HCT116 (cell line): ENCODE measurements at regions not wholly inside any gene's neighbourhood (a gene's known extent, or its start where the extent isn't known, plus 50 kb on each side); places are given as distances from the start of the nearest gene placed in this dataset.

ENCODE experiments used
- ATAC-seq: fragments of 200-7000 bp; cut with Tn5 transposase; 2 replicates; pipeline ENCODE4 v1.9.1; 2020; ENCODE audit warnings: mild to moderate bottlenecking, moderate library complexity
- BruUV-seq: library from RNA; stranded (reverse); fragments of 400-500 nt; replicated peaks from 2 replicates; lab custom pipeline; 2021; lab: Mats Ljungman, UMichigan
- CTCF ChIA-PET: fragments of 300-600 bp; sonication (Branson Sonifier 250); formaldehyde crosslinking; loops from one replicate; lab custom pipeline; 2021; ENCODE audit warnings: antibody characterized with exemption; lab: Charles Lee
- POLR2A ChIA-PET: fragments of 300-600, 350-600 bp; sonication (Branson Sonifier 250); formaldehyde crosslinking; loops from one replicate; lab custom pipeline; 2021; ENCODE audit warnings: antibody characterized with exemption; lab: Charles Lee
- RAD21 ChIA-PET, 2 experiments: fragments of 300-600 bp; sonication (Branson Sonifier 250); formaldehyde crosslinking; loops; one replicate each; lab custom pipeline; 2023; ENCODE audit warnings: low total read pairs in 2 of 2; ENCODE audit not compliant: uncharacterized antibody in 2 of 2, unreplicated experiment in 2 of 2, low non-redundant PET in 1 of 2; lab: Charles Lee
- DNase-seq: peaks from one replicate; pipeline ENCODE4 v3.0.0-alpha.2; 2010; ENCODE audit warnings: low read depth, low spot score
- H2AFZ ChIP-seq: fragments of 200-600 bp; shearing (Covaris generic), sonication (generic); 2 replicates; pipeline ENCODE4 v1.6.1; 2017; ENCODE audit warnings: low read depth, mixed run types, mixed read lengths, antibody characterized with exemption, low read length; ENCODE audit not compliant: poor library complexity, severe bottlenecking
- H3K27ac ChIP-seq: 2 replicates; pipeline ENCODE4 v1.5.1; 2012; ENCODE audit warnings: low read depth, low read length
- H3K27me3 ChIP-seq: fragments of 200-600 bp; sonication (generic); 2 replicates; pipeline ENCODE4 v1.6.1; 2016; ENCODE audit warnings: mixed run types, low read length, mixed read lengths; ENCODE audit not compliant: insufficient read depth
- H3K36me3 ChIP-seq, 2 experiments: fragments of 200-500 bp in 1 of 2; fragments of 200-600 bp in 1 of 2; sonication (Bioruptor generic) in 1 of 2; sonication (generic) in 1 of 2; 2 replicates each; pipeline versions ENCODE4 v1.5.1 to v1.6.1; 2014 to 2016; ENCODE audit warnings: low read length in 2 of 2, inconsistent platforms in 1 of 2, mixed read lengths in 1 of 2, mixed run types in 1 of 2; ENCODE audit not compliant: insufficient read depth in 2 of 2, control insufficient read depth in 1 of 2
- H3K4me1 ChIP-seq, 2 experiments: fragments of 200-600 bp in 1 of 2; sonication (generic) in 1 of 2; 2 replicates each; pipeline versions ENCODE4 v1.5.1 to v1.6.1; 2012 to 2017; ENCODE audit warnings: low read length in 2 of 2, inconsistent platforms in 1 of 2, mild to moderate bottlenecking in 1 of 2, mixed read lengths in 1 of 2, mixed run types in 1 of 2, moderate library complexity in 1 of 2; ENCODE audit not compliant: insufficient read depth in 2 of 2, control insufficient read depth in 1 of 2
- H3K4me2 ChIP-seq: fragments of 200-600 bp; sonication (generic); 2 replicates; pipeline ENCODE4 v1.6.1; 2017; ENCODE audit warnings: mixed run types, low read length, mixed read lengths
- H3K4me3 ChIP-seq, 2 experiments: fragments of 200-600 bp in 1 of 2; sonication (generic) in 1 of 2; replicated peaks in 1 of 2; 2 replicates each; pipeline ENCODE4 v1.5.1; 2011 to 2016; ENCODE audit warnings: low read length in 2 of 2, control low read depth in 1 of 2, low read depth in 1 of 2, mild to moderate bottlenecking in 1 of 2, mixed read lengths in 1 of 2, mixed run types in 1 of 2
- H3K79me2 ChIP-seq: fragments of 200-600 bp; sonication (generic); 2 replicates; pipeline ENCODE4 v1.6.1; 2017; ENCODE audit warnings: mild to moderate bottlenecking, mixed run types, low read length, moderate library complexity, mixed read lengths; ENCODE audit not compliant: insufficient read depth
- H3K9ac ChIP-seq: fragments of 200-600 bp; sonication (generic); 2 replicates; pipeline ENCODE4 v1.6.1; 2016; ENCODE audit warnings: low read length, mixed read lengths
- H3K9me2 ChIP-seq: fragments of 200-600 bp; sonication (generic), shearing (Covaris generic); 2 replicates; pipeline ENCODE4 v1.6.1; 2017; ENCODE audit warnings: mixed run types, mild to moderate bottlenecking, moderate library complexity; ENCODE audit not compliant: insufficient read depth
- H3K9me3 ChIP-seq, 2 experiments: fragments of 200-500 bp in 1 of 2; fragments of 200-600 bp in 1 of 2; sonication (Bioruptor generic) in 1 of 2; sonication (generic) in 1 of 2; 2 replicates each; pipeline ENCODE4 v1.6.1; 2014 to 2017; ENCODE audit warnings: low read length in 2 of 2, mixed read lengths in 2 of 2, inconsistent platforms in 1 of 2, low read depth in 1 of 2, mild to moderate bottlenecking in 1 of 2, mixed run types in 1 of 2, moderate library complexity in 1 of 2; ENCODE audit not compliant: control insufficient read depth in 1 of 2, insufficient read depth in 1 of 2
- H4K20me1 ChIP-seq: fragments of 200-600 bp; sonication (generic), shearing (Covaris generic); 2 replicates; pipeline ENCODE4 v1.6.1; 2017; ENCODE audit warnings: mixed run types, mild to moderate bottlenecking, moderate library complexity; ENCODE audit not compliant: insufficient read depth
- CBX3 ChIP-seq: IDR thresholded peaks from 2 replicates; pipeline ENCODE4 v1.6.1; 2012; ENCODE audit warnings: low read depth
- POLR2A ChIP-seq: IDR thresholded peaks from 2 replicates; pipeline ENCODE4 v1.7.0; 2011; ENCODE audit warnings: borderline replicate concordance; ENCODE audit not compliant: insufficient read depth, insufficient read length; ENCODE audit errors: extremely low read depth
- RAD21 ChIP-seq: IDR thresholded peaks from 2 replicates; pipeline ENCODE4 v1.6.1; 2012; ENCODE audit warnings: low read depth, mild to moderate bottlenecking
- YY1 ChIP-seq: IDR thresholded peaks from 2 replicates; pipeline ENCODE4 v1.6.1; 2011; ENCODE audit warnings: low read length, low read depth, moderate library complexity, mild to moderate bottlenecking; ENCODE audit not compliant: insufficient replicate concordance; ENCODE audit errors: extremely low read depth
- intact Hi-C: fragments of 100-400 bp; cut with micrococcal nuclease; formaldehyde crosslinking; loops from 2 replicates; pipeline ENCODE4 v1.10.0; 2022
- TF ChIP-seq, protein P1 (sequence below): IDR thresholded peaks from 2 replicates; pipeline ENCODE4 v1.6.1; 2012; ENCODE audit warnings: low read depth
- TF ChIP-seq, protein P2 (sequence below), 3 experiments: fragments of 200-600 bp in 1 of 3; sonication (generic) in 1 of 3; IDR thresholded peaks in 2 of 3; conservative IDR thresholded peaks in 1 of 3; 2 replicates each; pipeline ENCODE4 v1.5.1; 2012 to 2017; ENCODE audit warnings: low read depth in 2 of 3, low read length in 2 of 3, antibody characterized with exemption in 1 of 3, borderline replicate concordance in 1 of 3, control low read depth in 1 of 3, mild to moderate bottlenecking in 1 of 3, mixed read lengths in 1 of 3, mixed run types in 1 of 3, moderate library complexity in 1 of 3; ENCODE audit not compliant: insufficient read depth in 1 of 3

DNA sequence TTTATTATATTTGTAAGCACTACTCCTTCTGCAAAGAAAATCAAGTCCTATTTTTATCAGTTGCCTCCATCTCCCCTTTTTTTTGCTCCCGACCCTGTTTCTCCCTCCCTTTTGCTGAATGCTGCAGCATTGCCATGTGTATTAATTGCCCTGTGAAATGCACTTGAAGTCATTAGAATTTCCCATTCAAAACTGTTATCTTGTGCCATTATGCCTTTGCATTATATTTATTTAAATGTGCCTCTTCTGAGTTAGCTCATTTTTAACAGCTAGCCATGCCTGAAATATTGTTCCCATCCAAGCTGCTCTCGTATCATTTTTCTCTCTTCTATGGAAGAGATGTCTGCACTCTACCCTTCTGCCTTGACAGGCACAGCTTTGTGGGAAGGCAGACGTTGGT lies 404.0 kb upstream of the PLXNA2 start:
- CTCF ChIA-PET: no interaction called here
- no peak for DNase-seq
- no peaks in the 10 kb centered on the region for H3K9me2 ChIP-seq
- H2AFZ ChIP-seq: no peak overlapping the region
- H3K4me3 ChIP-seq: no peak overlapping the region
- no peak overlapping the region for H3K9ac ChIP-seq
- no peaks in the 10 kb centered on the region for H4K20me1 ChIP-seq
- RAD21 ChIA-PET: no interaction called here
- no peaks in the 10 kb centered on the region for H3K79me2 ChIP-seq
- TF ChIP-seq, protein P1, sequence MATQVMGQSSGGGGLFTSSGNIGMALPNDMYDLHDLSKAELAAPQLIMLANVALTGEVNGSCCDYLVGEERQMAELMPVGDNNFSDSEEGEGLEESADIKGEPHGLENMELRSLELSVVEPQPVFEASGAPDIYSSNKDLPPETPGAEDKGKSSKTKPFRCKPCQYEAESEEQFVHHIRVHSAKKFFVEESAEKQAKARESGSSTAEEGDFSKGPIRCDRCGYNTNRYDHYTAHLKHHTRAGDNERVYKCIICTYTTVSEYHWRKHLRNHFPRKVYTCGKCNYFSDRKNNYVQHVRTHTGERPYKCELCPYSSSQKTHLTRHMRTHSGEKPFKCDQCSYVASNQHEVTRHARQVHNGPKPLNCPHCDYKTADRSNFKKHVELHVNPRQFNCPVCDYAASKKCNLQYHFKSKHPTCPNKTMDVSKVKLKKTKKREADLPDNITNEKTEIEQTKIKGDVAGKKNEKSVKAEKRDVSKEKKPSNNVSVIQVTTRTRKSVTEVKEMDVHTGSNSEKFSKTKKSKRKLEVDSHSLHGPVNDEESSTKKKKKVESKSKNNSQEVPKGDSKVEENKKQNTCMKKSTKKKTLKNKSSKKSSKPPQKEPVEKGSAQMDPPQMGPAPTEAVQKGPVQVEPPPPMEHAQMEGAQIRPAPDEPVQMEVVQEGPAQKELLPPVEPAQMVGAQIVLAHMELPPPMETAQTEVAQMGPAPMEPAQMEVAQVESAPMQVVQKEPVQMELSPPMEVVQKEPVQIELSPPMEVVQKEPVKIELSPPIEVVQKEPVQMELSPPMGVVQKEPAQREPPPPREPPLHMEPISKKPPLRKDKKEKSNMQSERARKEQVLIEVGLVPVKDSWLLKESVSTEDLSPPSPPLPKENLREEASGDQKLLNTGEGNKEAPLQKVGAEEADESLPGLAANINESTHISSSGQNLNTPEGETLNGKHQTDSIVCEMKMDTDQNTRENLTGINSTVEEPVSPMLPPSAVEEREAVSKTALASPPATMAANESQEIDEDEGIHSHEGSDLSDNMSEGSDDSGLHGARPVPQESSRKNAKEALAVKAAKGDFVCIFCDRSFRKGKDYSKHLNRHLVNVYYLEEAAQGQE: no peak
- no peak for TF ChIP-seq POLR2A
- no peaks in the 10 kb centered on the region for H3K36me3 ChIP-seq
- BruUV-seq: no TSS peak
- no peaks in the 10 kb centered on the region for H3K4me1 ChIP-seq
- H3K9me3 ChIP-seq: no peaks in the 10 kb centered on the region
- POLR2A ChIA-PET: no interaction called here
- no peak for ATAC-seq
- no peak overlapping the region for H3K4me2 ChIP-seq
- no peaks in the 10 kb centered on the region for H3K27me3 ChIP-seq
- intact Hi-C loops: no loop called here
- no peak overlapping the region for H3K27ac ChIP-seq

DNA sequence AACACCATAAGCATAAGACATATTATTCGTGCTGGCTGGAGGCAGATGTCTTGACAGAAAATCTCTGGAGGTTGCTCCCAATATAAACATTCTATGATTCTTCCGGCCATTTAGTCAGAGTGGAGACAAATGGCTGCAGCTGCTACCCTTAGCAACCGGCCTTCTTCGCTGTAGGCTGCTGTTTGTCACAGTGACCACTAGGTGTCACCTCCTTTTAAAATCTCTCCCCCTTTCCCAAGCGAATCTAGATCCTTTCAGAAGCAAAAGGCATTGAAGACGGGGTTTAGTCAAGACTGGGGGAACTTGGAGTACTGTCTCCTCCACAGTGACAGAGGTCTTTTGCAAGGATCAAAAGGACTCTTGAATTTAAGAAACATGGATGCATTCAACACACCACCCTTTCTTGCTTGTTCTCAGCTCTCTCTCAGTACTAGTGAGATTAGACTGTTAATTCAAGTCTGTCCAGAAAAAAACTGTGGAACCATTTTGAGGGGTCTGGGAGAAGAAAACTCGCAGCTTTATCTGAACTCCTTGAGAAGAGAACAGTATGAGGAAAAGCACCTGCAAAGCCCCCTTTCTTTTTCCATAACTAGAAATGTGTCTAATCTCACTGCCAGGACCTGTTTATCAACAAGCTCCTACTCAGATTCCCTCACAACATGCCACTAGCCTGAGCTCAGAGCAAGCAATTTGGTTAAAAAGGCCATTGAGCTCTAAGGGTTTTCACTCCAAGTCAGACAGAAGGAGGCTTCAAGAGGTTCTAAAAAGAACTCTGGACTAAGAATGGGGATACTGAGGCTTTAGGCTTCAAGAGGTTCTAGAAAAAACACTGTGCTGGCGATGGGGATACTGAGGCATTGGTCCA lies 408.3 kb upstream of the PLXNA2 start:
- H4K20me1 ChIP-seq: no peaks in the 10 kb centered on the region
- H3K4me1 ChIP-seq: no peaks in the 10 kb centered on the region
- no peak overlapping the region for H3K4me3 ChIP-seq
- peak; percentile 23 for DNase-seq
- H2AFZ ChIP-seq: no peak overlapping the region
- H3K9me3 ChIP-seq: no peaks in the 10 kb centered on the region
- no peaks in the 10 kb centered on the region for H3K27me3 ChIP-seq
- peak; percentile 91 for ATAC-seq
- no peaks in the 10 kb centered on the region for H3K9me2 ChIP-seq
- ChIA-PET POLR2A (no interaction called here), CTCF (interaction anchor here (0.7 to 2.5 kb wide), 10 partner anchors 14 to 914 kb away, joined by 3 to 15 read pairs (median 5); partner anchors contain the start of gene PLXNA2), RAD21 (no interaction called here)
- H3K36me3 ChIP-seq: no peaks in the 10 kb centered on the region
- no peaks in the 10 kb centered on the region for H3K79me2 ChIP-seq
- no TSS peak for BruUV-seq
- TF ChIP-seq, protein P2, sequence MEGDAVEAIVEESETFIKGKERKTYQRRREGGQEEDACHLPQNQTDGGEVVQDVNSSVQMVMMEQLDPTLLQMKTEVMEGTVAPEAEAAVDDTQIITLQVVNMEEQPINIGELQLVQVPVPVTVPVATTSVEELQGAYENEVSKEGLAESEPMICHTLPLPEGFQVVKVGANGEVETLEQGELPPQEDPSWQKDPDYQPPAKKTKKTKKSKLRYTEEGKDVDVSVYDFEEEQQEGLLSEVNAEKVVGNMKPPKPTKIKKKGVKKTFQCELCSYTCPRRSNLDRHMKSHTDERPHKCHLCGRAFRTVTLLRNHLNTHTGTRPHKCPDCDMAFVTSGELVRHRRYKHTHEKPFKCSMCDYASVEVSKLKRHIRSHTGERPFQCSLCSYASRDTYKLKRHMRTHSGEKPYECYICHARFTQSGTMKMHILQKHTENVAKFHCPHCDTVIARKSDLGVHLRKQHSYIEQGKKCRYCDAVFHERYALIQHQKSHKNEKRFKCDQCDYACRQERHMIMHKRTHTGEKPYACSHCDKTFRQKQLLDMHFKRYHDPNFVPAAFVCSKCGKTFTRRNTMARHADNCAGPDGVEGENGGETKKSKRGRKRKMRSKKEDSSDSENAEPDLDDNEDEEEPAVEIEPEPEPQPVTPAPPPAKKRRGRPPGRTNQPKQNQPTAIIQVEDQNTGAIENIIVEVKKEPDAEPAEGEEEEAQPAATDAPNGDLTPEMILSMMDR (IDR thresholded peaks at IDR 0.05 in 2 of 3, conservative IDR thresholded peaks at IDR 0.05 in 1 of 3; ENCODE audit: borderline replicate concordance in 1 of 3, insufficient read depth in 1 of 3, low read depth in 2 of 3, low read length in 2 of 3): peak; percentile 42 to 80 (median 71); a peak in 5 of 6 replicates
- TF ChIP-seq YY1: peak; percentile 25
- no peak for TF ChIP-seq CBX3
- peak; percentile 55 for TF ChIP-seq RAD21
- no peak overlapping the region for H3K27ac ChIP-seq
- no peak overlapping the region for H3K9ac ChIP-seq
- no peak overlapping the region for H3K4me2 ChIP-seq
- intact Hi-C loops: loop anchor here (1.0 to 5.0 kb wide), 4 partner anchors 538 to 861 kb away; no protein-coding TSS in a partner anchor
